HEK293 (cell line): ENCODE measurements at regions not wholly inside any gene's neighbourhood (a gene's known extent, or its start where the extent isn't known, plus 50 kb on each side); places are given as distances from the start of the nearest gene placed in this dataset.

ENCODE experiments used
- CTCF ChIA-PET: fragments of 350-600 bp; formaldehyde crosslinking; extraction: SDS; loops from one replicate; lab custom pipeline; 2021; ENCODE audit warnings: antibody characterized with exemption; lab: Yijun Ruan, JAX
- POLR2A ChIA-PET: fragments of 300-600 bp; formaldehyde crosslinking; extraction: SDS; loops from one replicate; lab custom pipeline; 2020; ENCODE audit warnings: antibody characterized with exemption, inconsistent platforms; lab: Yijun Ruan, JAX
- H3K27ac ChIP-seq: fragments of 200-500 bp; sonication (Bioruptor generic); 2 replicates; pipeline ENCODE4 v1.5.1; 2014; ENCODE audit warnings: low read depth, low read length, control low read depth, inconsistent platforms; ENCODE audit errors: extremely low read depth
- H3K36me3 ChIP-seq, 2 experiments: fragments of 200-500 bp in 1 of 2; sonication (Bioruptor generic) in 1 of 2; 1 replicate in 1 of 2; 2 replicates in 1 of 2; pipeline ENCODE4 v1.5.1; 2014 to 2017; ENCODE audit warnings: inconsistent platforms in 2 of 2, low read length in 2 of 2; ENCODE audit not compliant: control insufficient read depth in 2 of 2, insufficient read depth in 1 of 2
- H3K4me1 ChIP-seq: fragments of 200-500 bp; sonication (Bioruptor generic); 2 replicates; pipeline ENCODE4 v1.5.1; 2014; ENCODE audit warnings: mild to moderate bottlenecking, low read length, inconsistent platforms; ENCODE audit not compliant: control insufficient read depth, insufficient read depth
- H3K4me3 ChIP-seq: 2 replicates; pipeline ENCODE4 v1.5.1; 2011; ENCODE audit warnings: low read depth, mild to moderate bottlenecking, control low read depth, low read length, moderate library complexity
- H3K9me3 ChIP-seq: fragments of 200-500 bp; sonication (Bioruptor generic); 2 replicates; pipeline ENCODE4 v1.5.1; 2014; ENCODE audit warnings: low read depth, low read length, inconsistent platforms; ENCODE audit not compliant: control insufficient read depth, insufficient read depth
- GLI4 ChIP-seq: fragments of 450-650 bp; formaldehyde crosslinking; IDR thresholded peaks from 2 replicates; pipeline ENCODE4 v1.5.1; 2016; ENCODE audit warnings: missing biosample characterization, missing genetic modification characterization
- GLIS1 ChIP-seq: fragments of 450-650 bp; formaldehyde crosslinking; IDR thresholded peaks from 2 replicates; pipeline ENCODE4 v1.5.1; 2016; ENCODE audit warnings: missing biosample characterization, missing genetic modification characterization
- KLF1 ChIP-seq: fragments of 450-650 bp; formaldehyde crosslinking; IDR thresholded peaks from 2 replicates; pipeline ENCODE4 v1.5.1; 2016; ENCODE audit warnings: missing biosample characterization, missing genetic modification characterization
- KLF7 ChIP-seq: fragments of 450-650 bp; formaldehyde crosslinking; IDR thresholded peaks from 2 replicates; pipeline ENCODE4 v1.5.1; 2016; ENCODE audit warnings: missing biosample characterization, missing genetic modification characterization, borderline replicate concordance
- SP3 ChIP-seq: fragments of 450-650 bp; formaldehyde crosslinking; IDR thresholded peaks from 2 replicates; pipeline ENCODE4 v1.5.1; 2016; ENCODE audit warnings: missing biosample characterization, missing genetic modification characterization
- ZBTB48 ChIP-seq: fragments of 450-650 bp; formaldehyde crosslinking; IDR thresholded peaks from 2 replicates; pipeline ENCODE4 v1.5.1; 2016; ENCODE audit warnings: missing biosample characterization, missing genetic modification characterization
- ZFP3 ChIP-seq: fragments of 450-650 bp; formaldehyde crosslinking; IDR thresholded peaks from 2 replicates; pipeline ENCODE4 v1.5.1; 2016; ENCODE audit warnings: low read depth, missing biosample characterization, missing genetic modification characterization
- ZNF155 ChIP-seq: fragments of 450-650 bp; formaldehyde crosslinking; IDR thresholded peaks from 2 replicates; pipeline ENCODE4 v1.5.1; 2016; ENCODE audit warnings: missing biosample characterization, missing genetic modification characterization
- ZNF157 ChIP-seq: fragments of 450-650 bp; formaldehyde crosslinking; IDR thresholded peaks from 2 replicates; pipeline ENCODE4 v1.5.1; 2016; ENCODE audit warnings: missing biosample characterization, missing genetic modification characterization
- ZNF2 ChIP-seq: fragments of 450-650 bp; formaldehyde crosslinking; IDR thresholded peaks from 2 replicates; pipeline ENCODE4 v1.5.1; 2016; ENCODE audit warnings: missing biosample characterization, missing genetic modification characterization
- ZNF221 ChIP-seq: fragments of 450-650 bp; formaldehyde crosslinking; IDR thresholded peaks from 2 replicates; pipeline ENCODE4 v1.5.1; 2017; ENCODE audit warnings: missing biosample characterization, missing genetic modification characterization, borderline replicate concordance
- ZNF266 ChIP-seq: fragments of 450-650 bp; formaldehyde crosslinking; IDR thresholded peaks from 2 replicates; pipeline ENCODE4 v1.5.1; 2016; ENCODE audit warnings: missing biosample characterization, missing genetic modification characterization, low read depth
- ZNF521 ChIP-seq: fragments of 450-650 bp; formaldehyde crosslinking; IDR thresholded peaks from 2 replicates; pipeline ENCODE4 v1.5.1; 2017; ENCODE audit warnings: missing biosample characterization, mild to moderate bottlenecking, missing genetic modification characterization
- ZNF548 ChIP-seq: fragments of 450-650 bp; formaldehyde crosslinking; IDR thresholded peaks from 2 replicates; pipeline ENCODE4 v1.5.1; 2016; ENCODE audit warnings: missing biosample characterization, missing genetic modification characterization
- ZNF585B ChIP-seq: fragments of 450-650 bp; formaldehyde crosslinking; IDR thresholded peaks from 2 replicates; pipeline ENCODE4 v1.5.1; 2016; ENCODE audit warnings: missing biosample characterization, missing genetic modification characterization
- ZNF654 ChIP-seq: fragments of 450-650 bp; formaldehyde crosslinking; IDR thresholded peaks from 2 replicates; pipeline ENCODE4 v1.5.1; 2016; ENCODE audit warnings: low read depth, missing biosample characterization, missing genetic modification characterization
- ZNF707 ChIP-seq: fragments of 450-650 bp; formaldehyde crosslinking; IDR thresholded peaks from 2 replicates; pipeline ENCODE4 v1.5.1; 2016; ENCODE audit warnings: missing biosample characterization, missing genetic modification characterization
- ZSCAN5A ChIP-seq: fragments of 450-650 bp; formaldehyde crosslinking; IDR thresholded peaks from 2 replicates; pipeline ENCODE4 v1.5.1; 2016; ENCODE audit warnings: missing biosample characterization, missing genetic modification characterization
- TF ChIP-seq, protein P1 (sequence below): fragments of 450-650 bp; formaldehyde crosslinking; IDR thresholded peaks from 2 replicates; pipeline ENCODE4 v1.5.1; 2016; ENCODE audit warnings: missing biosample characterization, missing genetic modification characterization, low read depth
- TF ChIP-seq, protein P2 (sequence below): fragments of 450-650 bp; formaldehyde crosslinking; IDR thresholded peaks from 2 replicates; pipeline ENCODE4 v1.5.1; 2016; ENCODE audit warnings: missing biosample characterization, missing genetic modification characterization
- TF ChIP-seq, protein P3 (sequence below): fragments of 450-650 bp; formaldehyde crosslinking; conservative IDR thresholded peaks from 2 replicates; pipeline ENCODE4 v1.5.1; 2016; ENCODE audit warnings: low read depth, missing biosample characterization, missing genetic modification characterization

GRCh38 chr13:111061358-111062045, 53.6 kb upstream of the ARHGEF7 start:
- POLR2A ChIA-PET: no interaction called here
- no peak overlapping the region for H3K27ac ChIP-seq
- H3K36me3 ChIP-seq: no peaks in the 10 kb centered on the region
- no peaks in the 10 kb centered on the region for H3K9me3 ChIP-seq
- no peak overlapping the region for H3K4me3 ChIP-seq
- TF ChIP-seq ZNF585B (tag by site-specific recombination) (no peak), SP3 (tag by site-specific recombination) (no peak), ZNF654 (no peak), GLI4 (tag by site-specific recombination) (no peak), ZNF221 (no peak)
- TF ChIP-seq, all 188 proteins: peak for 0
- CTCF ChIA-PET: no interaction called here
- H3K4me1 ChIP-seq: no peaks in the 10 kb centered on the region

DNA sequence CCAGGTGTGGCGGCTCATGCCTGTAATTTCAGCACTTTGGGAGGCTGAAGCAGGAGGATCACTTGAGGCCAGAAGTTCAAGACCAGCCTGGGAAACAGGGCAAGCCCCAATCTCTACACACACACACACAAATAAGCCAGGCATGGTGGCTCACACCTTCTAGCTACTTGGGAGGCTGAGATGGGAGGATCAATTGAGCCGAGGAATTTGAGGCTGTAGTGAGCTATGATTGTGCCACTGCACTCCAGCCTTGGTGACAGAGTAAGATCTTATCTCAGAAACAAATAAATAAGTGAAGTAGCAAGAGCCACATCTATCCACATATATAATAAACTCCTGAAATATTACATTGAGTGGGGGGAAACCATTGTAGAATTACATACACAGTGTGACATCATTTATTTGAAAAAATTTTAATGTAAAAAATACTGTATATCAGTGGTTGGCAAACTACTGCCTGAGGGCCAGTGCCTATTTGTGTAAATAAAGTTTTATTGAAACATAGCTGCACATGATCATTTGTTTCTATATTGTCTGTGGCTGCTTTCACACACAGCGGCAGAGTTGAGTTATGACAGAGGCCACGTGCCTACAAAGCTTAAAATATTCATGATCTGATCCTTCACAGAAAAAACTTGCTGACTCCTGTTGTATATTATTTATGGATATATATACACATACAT, 54.7 kb upstream of the ARHGEF7 start:
- CTCF ChIA-PET: interaction anchor here (5.7 kb wide), 1 partner anchor 8 kb away, joined by 26 read pairs; no protein-coding TSS in a partner anchor
- Histone ChIP-seq H3K4me3 (no peak overlapping the region), H3K9me3 (no peaks in the 10 kb centered on the region), H3K4me1 (no peaks in the 10 kb centered on the region)
- TF ChIP-seq, protein P1, sequence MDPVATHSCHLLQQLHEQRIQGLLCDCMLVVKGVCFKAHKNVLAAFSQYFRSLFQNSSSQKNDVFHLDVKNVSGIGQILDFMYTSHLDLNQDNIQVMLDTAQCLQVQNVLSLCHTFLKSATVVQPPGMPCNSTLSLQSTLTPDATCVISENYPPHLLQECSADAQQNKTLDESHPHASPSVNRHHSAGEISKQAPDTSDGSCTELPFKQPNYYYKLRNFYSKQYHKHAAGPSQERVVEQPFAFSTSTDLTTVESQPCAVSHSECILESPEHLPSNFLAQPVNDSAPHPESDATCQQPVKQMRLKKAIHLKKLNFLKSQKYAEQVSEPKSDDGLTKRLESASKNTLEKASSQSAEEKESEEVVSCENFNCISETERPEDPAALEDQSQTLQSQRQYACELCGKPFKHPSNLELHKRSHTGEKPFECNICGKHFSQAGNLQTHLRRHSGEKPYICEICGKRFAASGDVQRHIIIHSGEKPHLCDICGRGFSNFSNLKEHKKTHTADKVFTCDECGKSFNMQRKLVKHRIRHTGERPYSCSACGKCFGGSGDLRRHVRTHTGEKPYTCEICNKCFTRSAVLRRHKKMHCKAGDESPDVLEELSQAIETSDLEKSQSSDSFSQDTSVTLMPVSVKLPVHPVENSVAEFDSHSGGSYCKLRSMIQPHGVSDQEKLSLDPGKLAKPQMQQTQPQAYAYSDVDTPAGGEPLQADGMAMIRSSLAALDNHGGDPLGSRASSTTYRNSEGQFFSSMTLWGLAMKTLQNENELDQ: no peak
- TF ChIP-seq ZSCAN5A (tag by site-specific recombination) (no peak), ZNF266 (tag by site-specific recombination) (no peak), ZNF155 (tag by site-specific recombination) (no peak), GLIS1 (tag by site-specific recombination) (no peak), ZNF707 (no peak), KLF7 (tag by site-specific recombination) (no peak)
- TF ChIP-seq, protein P2, sequence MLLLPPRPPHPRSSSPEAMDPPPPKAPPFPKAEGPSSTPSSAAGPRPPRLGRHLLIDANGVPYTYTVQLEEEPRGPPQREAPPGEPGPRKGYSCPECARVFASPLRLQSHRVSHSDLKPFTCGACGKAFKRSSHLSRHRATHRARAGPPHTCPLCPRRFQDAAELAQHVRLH (tag by site-specific recombination): no peak
- TF ChIP-seq, all 188 proteins: peak for 0
- POLR2A ChIA-PET: no interaction called here
- H3K27ac ChIP-seq: no peak overlapping the region
- no peaks in the 10 kb centered on the region for H3K36me3 ChIP-seq

DNA sequence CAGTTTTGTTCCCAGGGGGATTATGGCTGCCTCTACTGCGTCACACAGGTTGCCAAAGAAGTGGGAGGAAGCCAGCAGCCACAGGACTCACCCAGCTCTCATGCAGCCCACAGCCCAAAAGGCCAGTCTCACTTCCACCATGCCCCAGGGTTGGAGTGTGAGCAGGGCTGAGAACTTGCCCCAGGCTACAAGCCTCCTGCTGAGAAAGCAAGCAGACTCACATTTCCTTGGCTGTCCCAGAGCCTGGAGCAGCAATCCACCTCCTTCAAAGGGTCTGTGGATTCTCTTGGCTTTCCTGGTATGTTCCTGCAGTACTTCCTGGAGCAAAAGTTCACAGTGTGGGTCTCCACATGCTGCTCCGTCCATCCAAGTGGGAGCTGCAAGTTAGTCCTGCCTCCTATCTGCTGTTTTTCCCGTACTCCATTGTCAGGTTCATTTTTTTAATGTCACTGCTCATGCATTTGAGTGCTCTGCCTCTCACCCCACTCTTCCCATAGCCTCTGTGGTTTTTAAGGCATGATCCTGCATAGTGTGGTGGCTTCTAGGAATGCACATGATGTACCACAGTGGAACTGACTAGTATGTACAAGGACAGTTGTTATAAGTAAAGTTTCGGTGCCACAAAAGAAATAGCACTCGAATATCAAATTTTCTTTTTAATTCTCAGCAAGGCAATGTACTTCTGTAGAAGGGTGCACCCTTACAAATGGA, 56.2 kb upstream of the ARHGEF7 start:
- CTCF ChIA-PET: interaction anchor here (5.7 kb wide), 1 partner anchor 9 kb away, joined by 26 read pairs; no protein-coding TSS in a partner anchor
- H3K4me3 ChIP-seq: no peak overlapping the region
- no peak overlapping the region for H3K27ac ChIP-seq
- H3K36me3 ChIP-seq: no peaks in the 10 kb centered on the region
- H3K9me3 ChIP-seq: no peaks in the 10 kb centered on the region
- POLR2A ChIA-PET: no interaction called here
- no peaks in the 10 kb centered on the region for H3K4me1 ChIP-seq
- TF ChIP-seq ZNF157 (tag by site-specific recombination): no peak
- TF ChIP-seq, protein P3, sequence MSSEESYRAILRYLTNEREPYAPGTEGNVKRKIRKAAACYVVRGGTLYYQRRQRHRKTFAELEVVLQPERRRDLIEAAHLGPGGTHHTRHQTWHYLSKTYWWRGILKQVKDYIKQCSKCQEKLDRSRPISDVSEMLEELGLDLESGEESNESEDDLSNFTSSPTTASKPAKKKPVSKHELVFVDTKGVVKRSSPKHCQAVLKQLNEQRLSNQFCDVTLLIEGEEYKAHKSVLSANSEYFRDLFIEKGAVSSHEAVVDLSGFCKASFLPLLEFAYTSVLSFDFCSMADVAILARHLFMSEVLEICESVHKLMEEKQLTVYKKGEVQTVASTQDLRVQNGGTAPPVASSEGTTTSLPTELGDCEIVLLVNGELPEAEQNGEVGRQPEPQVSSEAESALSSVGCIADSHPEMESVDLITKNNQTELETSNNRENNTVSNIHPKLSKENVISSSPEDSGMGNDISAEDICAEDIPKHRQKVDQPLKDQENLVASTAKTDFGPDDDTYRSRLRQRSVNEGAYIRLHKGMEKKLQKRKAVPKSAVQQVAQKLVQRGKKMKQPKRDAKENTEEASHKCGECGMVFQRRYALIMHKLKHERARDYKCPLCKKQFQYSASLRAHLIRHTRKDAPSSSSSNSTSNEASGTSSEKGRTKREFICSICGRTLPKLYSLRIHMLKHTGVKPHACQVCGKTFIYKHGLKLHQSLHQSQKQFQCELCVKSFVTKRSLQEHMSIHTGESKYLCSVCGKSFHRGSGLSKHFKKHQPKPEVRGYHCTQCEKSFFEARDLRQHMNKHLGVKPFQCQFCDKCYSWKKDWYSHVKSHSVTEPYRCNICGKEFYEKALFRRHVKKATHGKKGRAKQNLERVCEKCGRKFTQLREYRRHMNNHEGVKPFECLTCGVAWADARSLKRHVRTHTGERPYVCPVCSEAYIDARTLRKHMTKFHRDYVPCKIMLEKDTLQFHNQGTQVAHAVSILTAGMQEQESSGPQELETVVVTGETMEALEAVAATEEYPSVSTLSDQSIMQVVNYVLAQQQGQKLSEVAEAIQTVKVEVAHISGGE (tag by site-specific recombination): no peak
- no peak for TF ChIP-seq ZNF521 (tag by site-specific recombination)
- no peak for TF ChIP-seq KLF1 (tag by site-specific recombination)
- TF ChIP-seq ZFP3: no peak
- no peak for TF ChIP-seq ZNF548 (tag by site-specific recombination)
- TF ChIP-seq ZBTB48: no peak
- no peak for TF ChIP-seq ZNF2 (tag by site-specific recombination)
